ENCODE measurements at regions not wholly inside any gene's neighbourhood (a gene's known extent, or its start where the extent isn't known, plus 50 kb on each side); places are given as distances from the start of the nearest gene placed in this dataset.

DNA sequence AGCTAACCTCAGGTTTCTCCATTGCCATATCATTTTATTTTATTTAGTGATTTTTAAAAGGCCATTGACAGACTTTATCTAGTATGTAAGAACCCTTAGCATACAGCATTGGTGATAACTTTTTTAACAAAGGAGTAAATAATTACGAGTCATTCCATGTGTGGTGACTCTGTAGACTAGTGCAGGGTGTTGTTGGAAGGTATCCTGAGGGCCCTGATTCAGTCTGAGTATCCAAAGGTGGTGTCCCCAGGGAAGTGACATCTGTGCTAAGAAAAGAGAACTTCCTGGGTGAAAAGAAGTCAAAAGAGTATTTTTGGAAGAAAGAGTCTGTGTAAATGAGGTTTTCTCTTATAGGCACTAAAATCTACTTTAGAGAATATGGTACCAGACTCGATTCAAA is 308.4 kb downstream of the C7orf25 start:
- no peak overlapping the region for H3K4me3 ChIP-seq (ENCODE audit: extremely low read depth in 1 of 4, insufficient read depth in 2 of 4, low read depth in 3 of 4, low read length in 4 of 4)
- H4K20me1 ChIP-seq (replicated peaks in 1 of 2; ENCODE audit: control insufficient read depth in 1 of 2, insufficient read depth in 2 of 2, low read length in 2 of 2) = no peaks in the 10 kb centered on the region
- H4K91ac ChIP-seq (replicated peaks; ENCODE audit: insufficient read length, low read length) = no peak overlapping the region
- no peaks in the 10 kb centered on the region for H3K36me3 ChIP-seq (ENCODE audit: control insufficient read depth in 2 of 4, insufficient read depth in 4 of 4, low read length in 3 of 4)
- no peak overlapping the region for H3K18ac ChIP-seq (ENCODE audit: extremely low read depth, low read length)
- no peak overlapping the region for H2AK5ac ChIP-seq (ENCODE audit: low read depth, low read length)
- FAIRE-seq (no peak), DNase-seq (ENCODE audit: low read depth in 1 of 2, low spot score in 2 of 2) (no peak)
- H3K27me3 ChIP-seq (replicated peaks in 1 of 4; ENCODE audit: control insufficient read depth in 3 of 4, extremely low read depth in 1 of 4, insufficient read depth in 3 of 4, low read length in 3 of 4) = no peaks in the 10 kb centered on the region
- no peak overlapping the region for H2BK12ac ChIP-seq (ENCODE audit: low read depth, low read length)
- H3K79me1 ChIP-seq (ENCODE audit: low read depth, low read length) = no peaks in the 10 kb centered on the region
- H3K27ac ChIP-seq (ENCODE audit: low read depth, low read length) = no peak overlapping the region
- TF ChIP-seq TCF12 (IDR thresholded peaks at IDR 0.05; ENCODE audit: low read depth, low read length) = no peak
- no peak for TF ChIP-seq TAF7 (optimal IDR thresholded peaks at IDR 0.05; ENCODE audit: borderline replicate concordance, low read depth, low read length)
- no peak for TF ChIP-seq EZH2 (IDR thresholded peaks at IDR 0.05; ENCODE audit: low read depth, low read length, severe bottlenecking)
- no peak for TF ChIP-seq CEBPB (IDR thresholded peaks at IDR 0.05; ENCODE audit: low read depth, low read length)
- TF ChIP-seq SUZ12 (IDR thresholded peaks at IDR 0.05; ENCODE audit: low read length) = no peak
- TF ChIP-seq JUN (IDR thresholded peaks at IDR 0.05; ENCODE audit: low read depth, low read length) = no peak
- TF ChIP-seq YY1 (IDR thresholded peaks at IDR 0.05; ENCODE audit: low read depth, low read length) = no peak
- TF ChIP-seq, protein P1, sequence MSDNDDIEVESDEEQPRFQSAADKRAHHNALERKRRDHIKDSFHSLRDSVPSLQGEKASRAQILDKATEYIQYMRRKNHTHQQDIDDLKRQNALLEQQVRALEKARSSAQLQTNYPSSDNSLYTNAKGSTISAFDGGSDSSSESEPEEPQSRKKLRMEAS (IDR thresholded peaks at IDR 0.05) = no peak
- no peak for TF ChIP-seq NANOG (IDR thresholded peaks at IDR 0.05; ENCODE audit: insufficient read depth, low read depth, low read length, poor library complexity, severe bottlenecking)
- TF ChIP-seq SAP30 (IDR thresholded peaks at IDR 0.05; ENCODE audit: insufficient read depth, insufficient replicate concordance, low read length) = no peak
- no peak for TF ChIP-seq FOSL1 (IDR thresholded peaks at IDR 0.05; ENCODE audit: insufficient read depth, low read depth, low read length)
- TF ChIP-seq E2F6 (IDR thresholded peaks at IDR 0.05) = no peak
- TF ChIP-seq, protein P2, sequence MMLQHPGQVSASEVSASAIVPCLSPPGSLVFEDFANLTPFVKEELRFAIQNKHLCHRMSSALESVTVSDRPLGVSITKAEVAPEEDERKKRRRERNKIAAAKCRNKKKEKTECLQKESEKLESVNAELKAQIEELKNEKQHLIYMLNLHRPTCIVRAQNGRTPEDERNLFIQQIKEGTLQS (IDR thresholded peaks at IDR 0.05; ENCODE audit: insufficient read depth, low read depth, low read length) = no peak
- no peak for TF ChIP-seq SIX5 (IDR thresholded peaks at IDR 0.05; ENCODE audit: low read depth, low read length)
- H3K4me2 ChIP-seq (ENCODE audit: insufficient read depth in 1 of 2, low read depth in 2 of 2, low read length in 2 of 2) = no peak overlapping the region
- no peak overlapping the region for H3K4ac ChIP-seq (replicated peaks; ENCODE audit: insufficient read length, low read depth, low read length)
- CTCF ChIA-PET (ENCODE audit: partially characterized antibody) = interaction anchor here (0.6 to 1.9 kb wide), 2 partner anchors 15 to 133 kb away, joined by 3 to 6 read pairs; no protein-coding TSS in a partner anchor
- no peak overlapping the region for H2BK15ac ChIP-seq (ENCODE audit: low read length)
- H4K5ac ChIP-seq (ENCODE audit: insufficient read length, low read depth, low read length) = no peak overlapping the region
- H3K23ac ChIP-seq (ENCODE audit: insufficient read length) = no peak overlapping the region
- H2BK5ac ChIP-seq (ENCODE audit: low read depth, low read length) = no peak overlapping the region
- H3K4me1 ChIP-seq (replicated peaks in 1 of 4; ENCODE audit: control insufficient read depth in 3 of 4, insufficient read depth in 4 of 4, low read length in 3 of 4) = no peaks in the 10 kb centered on the region
- no peak overlapping the region for H3K56ac ChIP-seq (replicated peaks; ENCODE audit: insufficient read length, low read depth, low read length)
- no peak overlapping the region for H3K14ac ChIP-seq (ENCODE audit: insufficient read length)
- WGBS, 2 experiments (ENCODE audit: extremely low coverage in 1 of 2, insufficient coverage in 1 of 2, insufficient read length in 1 of 2, insufficient replicate concordance in 2 of 2, low coverage in 1 of 2, low lambda C conversion rate in 2 of 2, missing lambda C conversion rate in 1 of 2) = 81% methylated on average over 2 of the region's 2 CpGs; no CpG with 5 or more reads in 1 of the 2 experiments
- no peak overlapping the region for H3K9ac ChIP-seq (replicated peaks in 1 of 4; ENCODE audit: extremely low read depth in 1 of 4, low read depth in 3 of 4, low read length in 3 of 4)
- POLR2A ChIA-PET (ENCODE audit: partially characterized antibody) = no interaction called here
- H3K23me2 ChIP-seq (ENCODE audit: low read depth, low read length) = no peaks in the 10 kb centered on the region
- no peaks in the 10 kb centered on the region for H3K79me2 ChIP-seq (ENCODE audit: control insufficient read depth in 1 of 2, insufficient read depth in 2 of 2, low read length in 2 of 2)
- no peaks in the 10 kb centered on the region for H3K9me3 ChIP-seq (ENCODE audit: insufficient read depth in 2 of 2, low read depth in 1 of 2, low read length in 1 of 2)
- H2BK20ac ChIP-seq (ENCODE audit: low read length) = no peak overlapping the region
- no peak overlapping the region for H4K8ac ChIP-seq (ENCODE audit: extremely low read depth, insufficient read depth, low read length)
- H2AFZ ChIP-seq (ENCODE audit: low read length) = no peak overlapping the region
- H2BK120ac ChIP-seq (replicated peaks; ENCODE audit: low read depth, low read length) = no peak overlapping the region

Measured in H1 (cell line).